Effector CD8-positive, alpha-beta T cell (primary cell): ENCODE measurements at regions not wholly inside any gene's neighbourhood (a gene's known extent, or its start where the extent isn't known, plus 50 kb on each side); places are given as distances from the start of the nearest gene placed in this dataset.
"Not testable (repeated sequence)": the region's sequence is repeated elsewhere in the genome, so short reads cannot be mapped to it uniquely, and the experiment has no call there.

Source experiments
- DNase-seq: peaks from one replicate; lab custom pipeline; 2025; lab: John Stamatoyannopoulos, UW

GRCh38 chrX:118215346-118215745 is 98.7 kb upstream of the KLHL13 start:
- DNase-seq: no peak

GRCh38 chrX:118216087-118216486 is 99.5 kb upstream of the KLHL13 start:
- no peak for DNase-seq

- no peak for DNase-seq
Observed at GRCh38 chrX:118216509-118216908, 99.9 kb upstream of the KLHL13 start.

GRCh38 chrX:118218079-118218478 is 101.5 kb upstream of the KLHL13 start:
- DNase-seq: no peak

GRCh38 chrX:118218940-118219339 is 102.3 kb upstream of the KLHL13 start:
- DNase-seq: no peak

GRCh38 chrX:118219866-118220265 is 103.3 kb upstream of the KLHL13 start:
- no peak for DNase-seq

GRCh38 chrX:118220509-118220908 is 103.9 kb upstream of the KLHL13 start:
- no peak for DNase-seq

- DNase-seq: no peak
Observed at GRCh38 chrX:118221270-118221669, 104.7 kb upstream of the KLHL13 start.

GRCh38 chrX:118221733-118222132 is 105.1 kb upstream of the KLHL13 start:
- DNase-seq: no peak

- no peak for DNase-seq
Observed at GRCh38 chrX:118222421-118222820, 105.8 kb upstream of the KLHL13 start.

- no peak for DNase-seq
Observed at GRCh38 chrX:118225711-118226428, 109.3 kb upstream of the KLHL13 start.

GRCh38 chrX:118228041-118228440 is 111.4 kb upstream of the KLHL13 start:
- no peak for DNase-seq

- no peak for DNase-seq
Observed at GRCh38 chrX:118228456-118228855, 111.8 kb upstream of the KLHL13 start.

GRCh38 chrX:118231464-118231863 is 114.4 kb upstream of the WDR44 start:
- no peak for DNase-seq

GRCh38 chrX:118239178-118239870 is 106.6 kb upstream of the WDR44 start:
- DNase-seq: no peak

GRCh38 chrX:118239913-118240698 is 105.8 kb upstream of the WDR44 start:
- no peak for DNase-seq

GRCh38 chrX:118246961-118247360 is 98.9 kb upstream of the WDR44 start:
- DNase-seq: not testable (repeated sequence)

- DNase-seq: no peak
Observed at GRCh38 chrX:118249146-118249545, 96.8 kb upstream of the WDR44 start.

GRCh38 chrX:118250445-118250844 is 95.5 kb upstream of the WDR44 start:
- no peak for DNase-seq

- DNase-seq: no peak
Observed at GRCh38 chrX:118251271-118251670, 94.6 kb upstream of the WDR44 start.

- no peak for DNase-seq
Observed at GRCh38 chrX:118252967-118253366, 92.9 kb upstream of the WDR44 start.

GRCh38 chrX:118254611-118255010 is 91.3 kb upstream of the WDR44 start:
- DNase-seq: peak; percentile 2

- DNase-seq: no peak
Observed at GRCh38 chrX:118255921-118256320, 90.0 kb upstream of the WDR44 start.
